T-cell (primary cell): ENCODE measurements at regions not wholly inside any gene's neighbourhood (a gene's known extent, or its start where the extent isn't known, plus 50 kb on each side); places are given as distances from the start of the nearest gene placed in this dataset.
"Not testable (repeated sequence)": the region's sequence is repeated elsewhere in the genome, so short reads cannot be mapped to it uniquely, and the experiment has no call there.

Experiments used
- ATAC-seq, 4 experiments: fragments of 200-7000 bp in 3 of 4; fragments of 150-1000 bp in 1 of 4; cut with Tn5 transposase; replicated peaks in 1 of 4; 1 replicate in 3 of 4; 2 replicates in 1 of 4; pipeline ENCODE4 v1.10.0; 2021; ENCODE audit warnings: moderate library complexity in 3 of 4, mild to moderate bottlenecking in 2 of 4, moderate number of reproducible peaks in 1 of 4
- CTCF ChIA-PET, 2 donors: fragments of 300-600 bp; sonication (Branson Sonifier 250); formaldehyde crosslinking; loops; one replicate each; lab custom pipeline; 2022; ENCODE audit warnings: antibody characterized with exemption in 2 of 2; lab: Charles Lee
- POLR2A ChIA-PET, 2 donors: fragments of 300-600 bp; sonication (Branson Sonifier 250); formaldehyde crosslinking; loops; one replicate each; lab custom pipeline; 2022; ENCODE audit warnings: antibody characterized with exemption in 2 of 2; lab: Charles Lee
- DNase-seq, 35 experiments: peaks; one replicate each; pipeline versions ENCODE4 v3.0.0 to v3.0.0-alpha.2; 2013 to 2023
- H3K27ac ChIP-seq: one replicate; pipeline ENCODE4 v1.5.1; 2013; ENCODE audit warnings: low read length
- H3K27me3 ChIP-seq, 2 experiments: replicated peaks in 1 of 2; 1 replicate in 1 of 2; 2 replicates in 1 of 2; pipeline versions ENCODE4 v1.6.1 to v1.7.0; 2013; ENCODE audit warnings: low read length in 1 of 2, mixed read lengths in 1 of 2; ENCODE audit not compliant: control insufficient read depth in 2 of 2, insufficient read depth in 2 of 2; ENCODE audit errors: extremely low read depth in 1 of 2
- H3K36me3 ChIP-seq, 2 donors: 1 replicate in 1 of 2; 2 replicates in 1 of 2; pipeline versions ENCODE4 v1.6.1 to v1.7.0; 2013; ENCODE audit warnings: low read length in 1 of 2; ENCODE audit not compliant: control insufficient read depth in 2 of 2, insufficient read depth in 1 of 2; ENCODE audit errors: extremely low read depth in 1 of 2
- H3K4me1 ChIP-seq, 2 experiments: 1 replicate in 1 of 2; 2 replicates in 1 of 2; pipeline versions ENCODE4 v1.6.1 to v1.7.0; 2013; ENCODE audit warnings: low read length in 2 of 2, mixed read lengths in 1 of 2; ENCODE audit not compliant: insufficient read depth in 2 of 2, control insufficient read depth in 1 of 2; ENCODE audit errors: extremely low read depth in 1 of 2
- H3K4me3 ChIP-seq, 2 donors: 1 replicate in 1 of 2; 2 replicates in 1 of 2; pipeline versions ENCODE4 v1.5.1 to v1.7.0; 2013; ENCODE audit warnings: mild to moderate bottlenecking in 2 of 2, low read length in 1 of 2, moderate library complexity in 1 of 2; ENCODE audit not compliant: control insufficient read depth in 1 of 2; ENCODE audit errors: extremely low read depth in 1 of 2
- H3K9me3 ChIP-seq: 2 replicates; pipeline ENCODE4 v1.7.0; 2013
- H3K27ac Mint-ChIP-seq, 2 donors: one replicate each; pipeline ENCODE4 v1.8.0; 2020 to 2021; ENCODE audit warnings: mild to moderate bottlenecking in 2 of 2, mixed read lengths in 2 of 2
- H3K27me3 Mint-ChIP-seq, 2 donors: one replicate each; pipeline ENCODE4 v1.8.0; 2021 to 2022; ENCODE audit warnings: mixed read lengths in 2 of 2
- H3K36me3 Mint-ChIP-seq: one replicate; pipeline ENCODE4 v1.8.0; 2021; ENCODE audit warnings: mixed read lengths
- H3K4me1 Mint-ChIP-seq, 3 donors: one replicate each; pipeline ENCODE4 v1.8.0; 2020 to 2022; ENCODE audit warnings: mixed read lengths in 3 of 3, mild to moderate bottlenecking in 1 of 3
- H3K4me3 Mint-ChIP-seq, 3 donors: one replicate each; pipeline ENCODE4 v1.8.0; 2020 to 2022; ENCODE audit warnings: mild to moderate bottlenecking in 3 of 3, mixed read lengths in 3 of 3, moderate library complexity in 3 of 3
- H3K9me3 Mint-ChIP-seq, 3 donors: one replicate each; pipeline ENCODE4 v1.8.0; 2020 to 2022; ENCODE audit warnings: mixed read lengths in 3 of 3
- WGBS: methylation state at CpG from one replicate; pipeline ENCODE4 v1.1.5; 2013; ENCODE audit warnings: missing lambda C conversion rate; ENCODE audit not compliant: insufficient coverage; 5-methylcytosine and 5-hydroxymethylcytosine counted together

DNA sequence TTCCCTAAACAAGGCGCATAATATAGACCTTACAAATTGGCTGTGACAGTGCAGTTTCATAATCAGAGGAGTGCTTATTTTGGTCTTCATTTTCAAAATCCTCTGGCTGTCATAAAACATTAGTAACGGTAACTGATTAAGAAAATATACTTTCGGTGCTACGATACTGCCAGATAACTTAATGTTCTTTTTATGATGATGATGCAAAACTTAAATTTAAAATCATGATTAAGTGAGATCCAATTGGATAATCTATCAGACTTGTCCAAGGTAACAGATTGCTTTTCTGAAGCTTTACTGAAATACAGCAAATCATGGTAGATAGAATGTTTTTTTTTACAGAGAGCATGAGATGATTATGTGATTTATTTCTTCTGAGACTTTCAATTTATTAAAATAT, 364.2 kb upstream of the CNTN3 start:
- Mint-ChIP-seq H3K36me3 (no peaks in the 10 kb centered on the region), H3K4me3 (no peak overlapping the region), H3K4me1 (no peaks in the 10 kb centered on the region), H3K9me3 (peaks cover 8 to 26% (median 18%) of the 10 kb centered on the region in 3 donors), H3K27ac (no peak overlapping the region), H3K27me3 (no peaks in the 10 kb centered on the region)
- DNase-seq: no peak
- WGBS: 83% methylated on average over 1 of the region's 4 CpGs
- Histone ChIP-seq H3K36me3 (no peaks in the 10 kb centered on the region), H3K27me3 (no peaks in the 10 kb centered on the region), H3K4me1 (no peaks in the 10 kb centered on the region), H3K9me3 (no peaks in the 10 kb centered on the region), H3K4me3 (no peak overlapping the region), H3K27ac (no peak overlapping the region)
- CTCF ChIA-PET: no interaction called here
- POLR2A ChIA-PET: no interaction called here
- no peak for ATAC-seq

DNA sequence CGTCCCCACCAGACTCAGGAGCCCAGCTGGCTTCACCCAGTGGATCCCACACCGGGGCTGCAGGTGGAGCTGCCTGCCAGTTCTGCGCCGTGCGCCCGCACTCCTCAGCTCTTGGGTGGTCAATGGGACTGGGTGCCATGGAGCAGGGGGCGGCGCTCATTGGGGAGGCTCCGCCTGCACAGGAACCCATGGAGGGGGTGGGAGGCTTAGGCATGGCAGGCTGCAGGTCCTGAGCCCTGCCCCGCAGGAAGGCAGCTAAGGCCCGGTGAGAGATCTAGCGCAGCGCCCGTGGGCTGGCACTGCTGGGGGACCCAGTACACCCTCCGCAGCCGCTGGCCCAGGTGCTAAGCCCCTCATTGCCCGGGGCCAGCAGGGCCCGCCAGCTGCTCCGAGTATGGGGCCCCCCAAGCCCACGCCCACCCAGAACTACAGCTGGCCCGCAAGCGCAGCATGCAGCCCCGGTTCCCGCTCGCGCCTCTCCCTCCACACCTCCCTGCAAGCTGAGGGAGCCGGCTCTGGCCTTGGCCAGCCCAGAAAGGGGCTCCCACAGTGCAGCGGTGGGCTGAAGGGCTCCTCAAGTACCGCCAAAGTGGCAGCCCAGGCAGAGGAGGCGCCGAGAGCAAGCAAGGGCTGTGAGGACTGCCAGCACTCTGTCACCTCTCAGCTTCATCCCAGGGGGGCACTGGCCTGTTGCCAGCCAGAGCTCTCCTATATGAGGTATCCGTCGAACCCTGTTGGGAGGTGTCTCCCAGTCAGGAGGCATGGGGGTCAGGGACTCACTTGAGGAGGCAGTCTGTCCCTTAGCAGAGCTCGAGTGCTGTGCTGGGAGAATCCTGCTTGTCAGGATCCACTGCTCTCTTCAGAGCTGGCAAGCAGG, 370.8 kb upstream of the CNTN3 start:
- H3K9me3 ChIP-seq, H3K27ac Mint-ChIP-seq, H3K4me3 ChIP-seq, H3K36me3 Mint-ChIP-seq, H3K4me3 Mint-ChIP-seq, H3K27me3 Mint-ChIP-seq, CTCF ChIA-PET, POLR2A ChIA-PET, DNase-seq, H3K27ac ChIP-seq, H3K4me1 ChIP-seq, H3K27me3 ChIP-seq, ATAC-seq, H3K36me3 ChIP-seq, H3K4me1 Mint-ChIP-seq: not testable (repeated sequence)
- 88% methylated on average over 20 of the region's 34 CpGs for WGBS
- H3K9me3 Mint-ChIP-seq: peaks cover 6 to 17% (median 11%) of the 10 kb centered on the region in 3 donors

DNA sequence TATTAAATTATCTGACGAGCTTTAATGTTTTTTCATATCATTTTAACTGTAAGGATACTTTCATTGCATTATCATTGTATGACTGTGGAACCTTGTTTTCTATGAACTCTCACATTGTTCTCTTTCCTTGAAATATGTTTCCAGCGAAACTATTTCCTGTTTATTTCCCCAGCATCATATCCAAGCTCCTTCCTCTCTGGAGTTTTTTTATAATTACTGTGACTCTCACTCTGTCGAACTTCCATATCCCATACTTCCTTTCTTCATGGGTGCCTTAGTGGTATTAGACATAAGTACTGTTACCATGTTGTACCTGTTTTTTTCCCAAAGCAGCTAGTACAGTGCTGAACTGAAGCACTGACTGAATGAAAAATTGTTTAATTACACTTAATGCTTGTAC, 373.6 kb upstream of the CNTN3 start:
- CTCF ChIA-PET: interaction anchor here in 1 of 2 donors (0.5 kb wide), 1 partner anchor 702 kb away, joined by 7 read pairs; no protein-coding TSS in a partner anchor
- no peak overlapping the region for H3K27ac Mint-ChIP-seq
- no peak overlapping the region for H3K27ac ChIP-seq
- H3K4me3 ChIP-seq: no peak overlapping the region
- no peaks in the 10 kb centered on the region for H3K27me3 Mint-ChIP-seq
- no CpG with 5 or more reads among the region's 3 CpGs for WGBS
- POLR2A ChIA-PET: no interaction called here
- no peaks in the 10 kb centered on the region for H3K4me1 ChIP-seq
- H3K9me3 ChIP-seq: no peaks in the 10 kb centered on the region
- no peaks in the 10 kb centered on the region for H3K27me3 ChIP-seq
- ATAC-seq (no peak), DNase-seq (no peak)
- H3K4me1 Mint-ChIP-seq: no peaks in the 10 kb centered on the region
- no peaks in the 10 kb centered on the region for H3K36me3 Mint-ChIP-seq
- H3K4me3 Mint-ChIP-seq: no peak overlapping the region
- H3K9me3 Mint-ChIP-seq: peaks cover 7 to 10% (median 8%) of the 10 kb centered on the region in 3 donors
- H3K36me3 ChIP-seq: no peaks in the 10 kb centered on the region

DNA sequence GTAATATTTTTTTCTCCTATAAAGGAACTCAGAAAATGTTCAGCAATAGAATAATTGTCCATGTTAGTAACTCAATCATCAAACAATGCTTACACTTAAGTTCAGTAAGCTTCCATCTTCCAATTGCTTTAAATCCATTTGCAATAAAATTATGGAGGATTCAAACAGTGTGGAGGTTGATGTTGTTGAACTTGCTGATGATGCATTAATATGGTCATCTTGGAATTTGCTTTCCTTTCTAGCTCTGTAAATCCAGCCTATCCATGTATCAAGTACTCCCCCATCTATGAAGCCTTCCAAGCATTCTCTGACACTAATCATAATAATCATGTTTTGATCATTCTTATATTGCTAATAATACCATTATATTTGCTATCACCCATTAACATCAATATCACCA, 378.4 kb upstream of the CNTN3 start:
- peaks cover 10 to 12% (median 11%) of the 10 kb centered on the region in 3 donors for H3K9me3 Mint-ChIP-seq
- H3K4me1 Mint-ChIP-seq: no peaks in the 10 kb centered on the region
- Histone ChIP-seq H3K27me3 (no peaks in the 10 kb centered on the region), H3K36me3 (no peaks in the 10 kb centered on the region), H3K9me3 (no peaks in the 10 kb centered on the region), H3K4me1 (no peaks in the 10 kb centered on the region), H3K27ac (no peak overlapping the region), H3K4me3 (no peak overlapping the region)
- DNase-seq: no peak
- H3K27me3 Mint-ChIP-seq: no peaks in the 10 kb centered on the region
- H3K36me3 Mint-ChIP-seq: no peaks in the 10 kb centered on the region
- no peak overlapping the region for H3K4me3 Mint-ChIP-seq
- no peak overlapping the region for H3K27ac Mint-ChIP-seq
- ChIA-PET CTCF (no interaction called here), POLR2A (no interaction called here)
- ATAC-seq: no peak

DNA sequence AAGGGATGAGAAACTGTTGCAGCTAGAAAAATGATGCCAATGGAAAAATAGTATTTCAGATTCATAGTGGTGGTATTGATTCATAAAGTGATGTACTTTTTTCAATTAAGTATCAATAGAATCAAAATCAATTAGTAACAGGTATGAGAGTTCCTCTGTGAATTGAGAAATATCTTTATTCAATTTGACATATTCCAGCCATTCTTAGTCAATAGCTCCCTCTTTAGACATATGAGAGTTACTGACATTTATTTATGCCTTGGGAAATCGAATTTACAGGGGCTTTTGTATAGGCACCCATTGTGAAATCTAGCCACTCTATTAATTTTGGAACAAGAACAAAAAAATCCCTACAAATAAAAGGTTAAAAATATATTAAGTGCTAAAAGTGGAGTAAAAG, 386.9 kb upstream of the CNTN3 start:
- Mint-ChIP-seq H3K27ac (no peak overlapping the region), H3K9me3 (peaks cover 8 to 12% (median 11%) of the 10 kb centered on the region in 3 donors), H3K4me3 (no peak overlapping the region), H3K4me1 (no peaks in the 10 kb centered on the region), H3K27me3 (no peaks in the 10 kb centered on the region), H3K36me3 (no peaks in the 10 kb centered on the region)
- no peaks in the 10 kb centered on the region for H3K27me3 ChIP-seq
- DNase-seq (no peak), ATAC-seq (no peak)
- ChIA-PET CTCF (no interaction called here), POLR2A (no interaction called here)
- no peaks in the 10 kb centered on the region for H3K36me3 ChIP-seq
- no peaks in the 10 kb centered on the region for H3K9me3 ChIP-seq
- H3K4me3 ChIP-seq: no peak overlapping the region
- no CpG with 5 or more reads among the region's 1 CpG for WGBS
- no peaks in the 10 kb centered on the region for H3K4me1 ChIP-seq
- no peak overlapping the region for H3K27ac ChIP-seq

DNA sequence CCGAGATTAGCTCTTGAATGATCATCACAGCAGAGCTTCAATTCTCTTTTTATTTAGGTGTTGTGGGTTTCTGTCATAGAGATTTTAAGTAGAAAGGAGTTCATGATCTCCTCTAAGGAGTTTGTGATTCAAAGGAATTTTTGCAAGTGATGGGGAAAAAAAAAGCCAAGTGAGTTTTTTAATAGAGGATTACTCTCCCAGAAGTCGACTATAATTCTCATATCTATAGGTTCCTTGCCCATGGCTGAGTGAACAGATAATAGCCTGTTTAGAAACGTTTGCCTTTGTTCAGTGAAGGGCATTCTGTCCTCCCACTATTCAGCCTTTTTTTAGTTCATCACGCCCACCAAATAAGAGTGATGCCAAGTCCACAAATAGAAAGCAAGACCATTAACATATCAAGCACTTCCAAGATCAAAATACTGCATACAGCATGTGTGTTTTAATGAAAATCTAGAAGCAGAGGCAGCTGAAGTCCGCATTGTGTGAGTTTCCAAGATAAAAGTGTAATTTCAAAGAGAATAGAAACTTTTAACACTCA, 398.4 kb upstream of the CNTN3 start:
- ATAC-seq: no peak
- no CpG with 5 or more reads among the region's 5 CpGs for WGBS
- Histone ChIP-seq H3K4me1 (no peaks in the 10 kb centered on the region), H3K4me3 (no peak overlapping the region), H3K27ac (no peak overlapping the region), H3K36me3 (no peaks in the 10 kb centered on the region), H3K27me3 (no peaks in the 10 kb centered on the region), H3K9me3 (no peaks in the 10 kb centered on the region)
- no peaks in the 10 kb centered on the region for H3K36me3 Mint-ChIP-seq
- ChIA-PET POLR2A (no interaction called here), CTCF (no interaction called here)
- no peaks in the 10 kb centered on the region for H3K27me3 Mint-ChIP-seq
- DNase-seq: no peak
- H3K4me1 Mint-ChIP-seq: no peaks in the 10 kb centered on the region
- no peak overlapping the region for H3K27ac Mint-ChIP-seq
- H3K9me3 Mint-ChIP-seq: peaks cover 7 to 13% (median 7%) of the 10 kb centered on the region in 3 donors
- no peak overlapping the region for H3K4me3 Mint-ChIP-seq
